PC-3 (cell line): ENCODE measurements at regions not wholly inside any gene's neighbourhood (a gene's known extent, or its start where the extent isn't known, plus 50 kb on each side); places are given as distances from the start of the nearest gene placed in this dataset.

Experiments
- ATAC-seq: fragments of 200-7000 bp; cut with Tn5 transposase; 2 replicates; pipeline ENCODE4 v1.9.1; 2020; ENCODE audit warnings: mild to moderate bottlenecking, moderate library complexity
- BruUV-seq: library from RNA; stranded (reverse); fragments of 400-500 nt; replicated peaks from 2 replicates; lab custom pipeline; 2021; lab: Mats Ljungman, UMichigan
- CTCF ChIA-PET: fragments of 300-600 bp; sonication (Branson Sonifier 250); formaldehyde crosslinking; loops from one replicate; lab custom pipeline; 2022; ENCODE audit warnings: antibody characterized with exemption; lab: Charles Lee
- POLR2A ChIA-PET: fragments of 300-600 bp; sonication (Branson Sonifier 250); formaldehyde crosslinking; loops from one replicate; lab custom pipeline; 2022; ENCODE audit warnings: antibody characterized with exemption; ENCODE audit not compliant: unreplicated experiment; lab: Charles Lee
- DNase-seq: peaks from one replicate; pipeline ENCODE4 v3.0.0-alpha.2; 2015
- H2AFZ ChIP-seq: fragments of 300-600 bp; sonication (generic); 2 replicates; pipeline ENCODE4 v1.6.0; 2016; ENCODE audit warnings: antibody characterized with exemption, low read length
- H3F3A ChIP-seq: fragments of 300-600 bp; sonication (generic); one replicate; pipeline ENCODE4 v1.6.0; 2017; ENCODE audit warnings: antibody characterized with exemption, low read length, control low read depth, mild to moderate bottlenecking; ENCODE audit not compliant: unreplicated experiment
- H3K27ac ChIP-seq: fragments of 300-600 bp; sonication (generic); 2 replicates; pipeline ENCODE4 v1.5.1; 2016; ENCODE audit warnings: mild to moderate bottlenecking, low read length
- H3K27me3 ChIP-seq: fragments of 300-600 bp; sonication (generic); 2 replicates; pipeline ENCODE4 v1.6.1; 2016; ENCODE audit warnings: low read length, mixed read lengths
- H3K36me3 ChIP-seq: fragments of 300-600 bp; sonication (generic); 2 replicates; pipeline ENCODE4 v1.6.1; 2016; ENCODE audit warnings: low read depth, mixed run types, low read length, mixed read lengths
- H3K4me1 ChIP-seq: fragments of 300-600 bp; sonication (generic); 2 replicates; pipeline ENCODE4 v1.5.1; 2016; ENCODE audit warnings: low read length; ENCODE audit not compliant: insufficient read depth
- H3K4me2 ChIP-seq: fragments of 300-600 bp; sonication (generic); 2 replicates; pipeline ENCODE4 v1.6.0; 2016; ENCODE audit warnings: low read length
- H3K4me3 ChIP-seq: fragments of 300-600 bp; sonication (generic); 2 replicates; pipeline ENCODE4 v1.5.1; 2016; ENCODE audit warnings: mild to moderate bottlenecking, low read length, mixed read lengths
- H3K79me2 ChIP-seq: fragments of 300-600 bp; sonication (generic); 2 replicates; pipeline ENCODE4 v1.6.1; 2017; ENCODE audit warnings: low read length, mixed read lengths
- H3K9ac ChIP-seq: fragments of 300-600 bp; sonication (generic); 2 replicates; pipeline ENCODE4 v1.6.0; 2016; ENCODE audit warnings: mild to moderate bottlenecking, low read length
- H3K9me2 ChIP-seq: fragments of 300-600 bp; sonication (generic); replicated peaks from 2 replicates; pipeline ENCODE4 v1.6.1; 2016; ENCODE audit warnings: mixed run types, low read length, mixed read lengths
- H3K9me3 ChIP-seq: fragments of 300-600 bp; sonication (generic); 2 replicates; pipeline ENCODE4 v1.6.1; 2016; ENCODE audit warnings: low read length, mixed read lengths
- H4K20me1 ChIP-seq: fragments of 300-600 bp; sonication (generic); 2 replicates; pipeline ENCODE4 v1.6.1; 2016; ENCODE audit warnings: low read length, mixed read lengths
- EZH2 ChIP-seq: fragments of 300-600 bp; sonication (generic); IDR thresholded peaks from one replicate; pipeline ENCODE4 v1.6.1; 2017; ENCODE audit warnings: antibody characterized with exemption, mild to moderate bottlenecking, low read length; ENCODE audit not compliant: unreplicated experiment
- EZH2phosphoT487 ChIP-seq: fragments of 300-600 bp; sonication (generic); IDR thresholded peaks from 2 replicates; pipeline ENCODE4 v1.6.1; 2018; ENCODE audit warnings: mild to moderate bottlenecking, antibody characterized with exemption, low read length, borderline replicate concordance
- intact Hi-C: fragments of 100-400 bp; cut with micrococcal nuclease; formaldehyde crosslinking; loops from 2 replicates; pipeline ENCODE4 v1.9.0; 2023
- TF ChIP-seq, protein P1 (sequence below): fragments of 300-600 bp; sonication (generic); conservative IDR thresholded peaks from 2 replicates; pipeline ENCODE4 v1.5.1; 2017; ENCODE audit warnings: antibody characterized with exemption, low read depth, mild to moderate bottlenecking, low read length

DNA sequence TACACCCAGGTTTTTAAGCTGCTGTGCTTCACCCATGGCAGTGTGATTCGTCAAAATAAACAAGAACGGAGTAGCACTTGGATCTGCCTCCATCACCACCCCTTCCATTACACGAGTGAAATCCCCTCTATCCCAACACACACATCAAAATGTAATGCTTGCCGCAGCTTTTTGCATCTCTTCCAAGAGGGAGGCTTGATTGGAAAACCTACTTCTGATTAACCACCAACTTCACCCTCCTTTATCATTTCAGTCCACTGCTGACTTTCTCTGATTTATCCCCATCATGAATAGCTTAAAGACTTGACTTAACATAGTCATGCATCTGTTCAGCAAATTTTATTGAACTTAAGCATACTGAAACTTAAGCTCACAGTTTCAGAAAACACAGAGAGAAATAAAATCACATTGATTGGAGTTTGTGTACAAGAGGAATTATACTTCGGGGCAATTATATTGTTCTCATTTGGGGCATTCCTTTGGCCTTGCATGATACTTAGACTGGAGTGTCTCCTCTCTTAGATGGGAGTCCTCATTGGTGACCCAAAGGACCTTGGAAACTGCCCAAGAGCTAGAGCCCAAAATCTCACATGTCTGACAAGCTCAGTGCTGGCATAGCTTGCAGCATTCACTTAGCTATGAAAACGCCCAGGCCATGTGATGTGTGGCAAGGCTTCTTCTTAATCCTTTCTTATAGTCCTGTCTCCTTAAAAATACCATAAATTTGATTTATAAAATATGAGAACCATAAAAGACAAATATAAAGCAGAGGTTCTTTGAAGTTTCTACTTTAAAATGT lies 124.3 kb upstream of the UMPS start:
- Histone ChIP-seq H3K9me3 (no peaks in the 10 kb centered on the region), H2AFZ (no peak overlapping the region), H3K27me3 (no peaks in the 10 kb centered on the region), H3K79me2 (no peaks in the 10 kb centered on the region), H3K27ac (peak overlapping the region; percentile 46; the same call in 1 of the 2 replicates), H3K9ac (no peak overlapping the region), H3K36me3 (no peaks in the 10 kb centered on the region), H3K9me2 (0 out of 2 replicates have a peak, but pooled peaks cover 5% of the 10 kb centered on the region), H3K4me2 (no peak overlapping the region), H3F3A (no peaks in the 10 kb centered on the region), H4K20me1 (no peaks in the 10 kb centered on the region), H3K4me3 (no peak overlapping the region), H3K4me1 (peaks cover 45% of the 10 kb centered on the region)
- DNase-seq (no peak), ATAC-seq (no peak)
- no TSS peak for BruUV-seq
- CTCF ChIA-PET, result no interaction called here
- no peak for TF ChIP-seq EZH2
- no peak for TF ChIP-seq EZH2phosphoT487
- TF ChIP-seq, protein P1, sequence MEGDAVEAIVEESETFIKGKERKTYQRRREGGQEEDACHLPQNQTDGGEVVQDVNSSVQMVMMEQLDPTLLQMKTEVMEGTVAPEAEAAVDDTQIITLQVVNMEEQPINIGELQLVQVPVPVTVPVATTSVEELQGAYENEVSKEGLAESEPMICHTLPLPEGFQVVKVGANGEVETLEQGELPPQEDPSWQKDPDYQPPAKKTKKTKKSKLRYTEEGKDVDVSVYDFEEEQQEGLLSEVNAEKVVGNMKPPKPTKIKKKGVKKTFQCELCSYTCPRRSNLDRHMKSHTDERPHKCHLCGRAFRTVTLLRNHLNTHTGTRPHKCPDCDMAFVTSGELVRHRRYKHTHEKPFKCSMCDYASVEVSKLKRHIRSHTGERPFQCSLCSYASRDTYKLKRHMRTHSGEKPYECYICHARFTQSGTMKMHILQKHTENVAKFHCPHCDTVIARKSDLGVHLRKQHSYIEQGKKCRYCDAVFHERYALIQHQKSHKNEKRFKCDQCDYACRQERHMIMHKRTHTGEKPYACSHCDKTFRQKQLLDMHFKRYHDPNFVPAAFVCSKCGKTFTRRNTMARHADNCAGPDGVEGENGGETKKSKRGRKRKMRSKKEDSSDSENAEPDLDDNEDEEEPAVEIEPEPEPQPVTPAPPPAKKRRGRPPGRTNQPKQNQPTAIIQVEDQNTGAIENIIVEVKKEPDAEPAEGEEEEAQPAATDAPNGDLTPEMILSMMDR, result no peak
- POLR2A ChIA-PET, result no interaction called here
- intact Hi-C loops, result loop anchor here (10.0 kb wide), 1 partner anchor 59 kb away; no protein-coding TSS in a partner anchor

DNA sequence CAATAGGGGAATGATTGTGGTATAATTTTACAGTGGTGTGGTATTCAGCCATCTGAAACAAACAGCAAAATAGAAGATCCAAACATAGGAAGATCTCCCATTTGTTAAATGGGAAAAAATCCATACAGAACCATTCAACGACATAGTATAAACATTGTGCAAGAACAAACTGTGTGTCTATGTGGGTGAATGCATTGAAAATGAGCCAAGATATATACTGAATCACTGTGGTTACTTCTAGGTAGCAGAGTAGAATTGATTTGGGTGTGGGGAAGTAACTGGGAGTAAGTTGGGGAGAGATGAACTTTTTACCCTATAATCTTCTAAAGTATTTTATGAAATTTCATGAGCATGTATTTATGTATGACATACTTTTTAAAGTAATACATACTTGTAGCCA lies 123.1 kb upstream of the UMPS start:
- no peaks in the 10 kb centered on the region for H3F3A ChIP-seq
- peak overlapping the region; percentile 62 for H3K4me2 ChIP-seq
- H2AFZ ChIP-seq, result no peak overlapping the region
- ChIA-PET POLR2A (no interaction called here), CTCF (no interaction called here)
- H3K36me3 ChIP-seq, result no peaks in the 10 kb centered on the region
- BruUV-seq, result no TSS peak
- peaks cover 33% of the 10 kb centered on the region for H3K4me1 ChIP-seq
- ATAC-seq (peak; percentile 99), DNase-seq (peak; percentile 96)
- H3K27me3 ChIP-seq, result no peaks in the 10 kb centered on the region
- no peaks in the 10 kb centered on the region for H3K9me3 ChIP-seq
- H3K9ac ChIP-seq, result no peak overlapping the region
- intact Hi-C loops, result loop anchor here (10.0 kb wide), 1 partner anchor 58 kb away; no protein-coding TSS in a partner anchor
- peak overlapping the region; percentile 14; the same call in 1 of the 2 replicates for H3K4me3 ChIP-seq
- TF ChIP-seq EZH2phosphoT487, result no peak
- TF ChIP-seq, protein P1, result no peak
- peak overlapping the region; percentile 46 for H3K27ac ChIP-seq
- 0 out of 2 replicates have a peak, but pooled peaks cover 4% of the 10 kb centered on the region for H3K9me2 ChIP-seq
- H3K79me2 ChIP-seq, result no peaks in the 10 kb centered on the region
- no peaks in the 10 kb centered on the region for H4K20me1 ChIP-seq

DNA sequence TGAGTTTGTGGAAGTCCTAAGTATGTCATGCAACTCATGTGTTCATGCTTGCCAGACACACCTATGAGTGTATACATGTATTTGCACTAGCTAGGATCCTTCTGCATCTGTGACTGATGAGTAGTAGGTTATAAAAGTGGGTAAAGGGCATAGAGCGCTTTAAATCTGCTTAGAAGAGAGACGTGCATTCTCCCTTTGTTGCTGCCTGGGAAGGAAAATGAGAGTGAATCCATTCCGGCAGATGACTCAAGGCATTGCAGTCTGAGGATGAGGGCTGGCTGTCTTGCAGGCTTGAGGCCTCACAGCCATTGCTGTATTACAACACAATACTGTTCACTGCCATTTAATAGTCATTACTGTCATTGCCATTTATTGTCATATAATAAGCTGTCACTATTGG lies 120.8 kb upstream of the UMPS start:
- Histone ChIP-seq H3K27ac (no peak overlapping the region), H3K4me1 (peaks cover 30% of the 10 kb centered on the region), H3K9me2 (no peaks in the 10 kb centered on the region), H3K36me3 (no peaks in the 10 kb centered on the region), H3F3A (no peaks in the 10 kb centered on the region), H2AFZ (no peak overlapping the region), H3K79me2 (no peaks in the 10 kb centered on the region), H3K4me2 (no peak overlapping the region), H4K20me1 (no peaks in the 10 kb centered on the region), H3K9ac (no peak overlapping the region), H3K27me3 (no peaks in the 10 kb centered on the region), H3K4me3 (no peak overlapping the region), H3K9me3 (no peaks in the 10 kb centered on the region)
- DNase-seq, result no peak
- no peak for TF ChIP-seq EZH2phosphoT487
- TF ChIP-seq EZH2, result no peak
- TF ChIP-seq, protein P1, result no peak
- ATAC-seq, result no peak
- POLR2A ChIA-PET, result interaction anchor here (0.5 kb wide), 1 partner anchor 668 kb away, joined by 3 read pairs; no protein-coding TSS in a partner anchor
- no TSS peak for BruUV-seq
- CTCF ChIA-PET, result no interaction called here
- intact Hi-C loops, result loop anchor here (10.0 kb wide), 1 partner anchor 55 kb away; no protein-coding TSS in a partner anchor
